Stimulated activated naive CD8-positive, alpha-beta T cell treated with anti-CD3 and anti-CD28 coated beads, Interleukin-15, amount 100 ng/mL, for 72 hours (primary cell): ENCODE measurements at regions not wholly inside any gene's neighbourhood (a gene's known extent, or its start where the extent isn't known, plus 50 kb on each side); places are given as distances from the start of the nearest gene placed in this dataset.
"Not testable (repeated sequence)": the region's sequence is repeated elsewhere in the genome, so short reads cannot be mapped to it uniquely, and the experiment has no call there.

ENCODE experiments used
- ATAC-seq: fragments of 150-1000 bp; cut with Tn5 transposase; 2 replicates; pipeline ENCODE4 v1.10.0; 2021; ENCODE audit warnings: mild to moderate bottlenecking, moderate library complexity
- DNase-seq, 2 donors: peaks; one replicate each; pipeline ENCODE4 v3.0.0; 2021 to 2022
- H3K27ac Mint-ChIP-seq, 2 donors: one replicate each; pipeline ENCODE4 v1.8.0; 2022; ENCODE audit warnings: mild to moderate bottlenecking in 2 of 2, mixed read lengths in 2 of 2, moderate library complexity in 2 of 2
- H3K27me3 Mint-ChIP-seq: one replicate; pipeline ENCODE4 v1.8.0; 2022; ENCODE audit warnings: mixed read lengths
- H3K4me1 Mint-ChIP-seq: one replicate; pipeline ENCODE4 v1.8.0; 2022; ENCODE audit warnings: mild to moderate bottlenecking, mixed read lengths
- H3K4me3 Mint-ChIP-seq, 2 donors: one replicate each; pipeline ENCODE4 v1.8.0; 2022; ENCODE audit warnings: mild to moderate bottlenecking in 2 of 2, mixed read lengths in 2 of 2, moderate library complexity in 1 of 2
- H3K9me3 Mint-ChIP-seq, 2 donors: one replicate each; pipeline ENCODE4 v1.8.0; 2022; ENCODE audit warnings: mixed read lengths in 2 of 2

- H3K27me3 Mint-ChIP-seq: not testable (repeated sequence)
Measured at GRCh38 chr4:131732034-131732630, 1417.0 kb upstream of the PCDH10 start.

GRCh38 chr4:131734321-131734720 lies 1414.8 kb upstream of the PCDH10 start:
- not testable (repeated sequence) for H3K4me1 Mint-ChIP-seq, DNase-seq, ATAC-seq, H3K27me3 Mint-ChIP-seq, H3K4me3 Mint-ChIP-seq, H3K27ac Mint-ChIP-seq, H3K9me3 Mint-ChIP-seq

More at GRCh38 chr4:131732034-131732630, 1417.0 kb upstream of the PCDH10 start:
- not testable (repeated sequence) for DNase-seq, H3K9me3 Mint-ChIP-seq, H3K27ac Mint-ChIP-seq, H3K4me1 Mint-ChIP-seq, H3K4me3 Mint-ChIP-seq, ATAC-seq

- not testable (repeated sequence) for H3K9me3 Mint-ChIP-seq, H3K27ac Mint-ChIP-seq, ATAC-seq, DNase-seq, H3K4me3 Mint-ChIP-seq, H3K27me3 Mint-ChIP-seq, H3K4me1 Mint-ChIP-seq
Measured at GRCh38 chr4:131734851-131735385, 1414.2 kb upstream of the PCDH10 start.

GRCh38 chr4:131738991-131739390 lies 1410.1 kb upstream of the PCDH10 start:
- ATAC-seq, DNase-seq, H3K4me1 Mint-ChIP-seq, H3K27me3 Mint-ChIP-seq, H3K27ac Mint-ChIP-seq, H3K4me3 Mint-ChIP-seq, H3K9me3 Mint-ChIP-seq: not testable (repeated sequence)

GRCh38 chr4:131741836-131742235 lies 1407.3 kb upstream of the PCDH10 start:
- ATAC-seq: not testable (repeated sequence)

GRCh38 chr4:131742536-131743205 lies 1406.4 kb upstream of the PCDH10 start:
- H3K27ac Mint-ChIP-seq, H3K27me3 Mint-ChIP-seq, H3K4me3 Mint-ChIP-seq, H3K4me1 Mint-ChIP-seq, H3K9me3 Mint-ChIP-seq, DNase-seq, ATAC-seq: not testable (repeated sequence)

More at GRCh38 chr4:131741836-131742235, 1407.3 kb upstream of the PCDH10 start:
- H3K27ac Mint-ChIP-seq, H3K27me3 Mint-ChIP-seq, H3K9me3 Mint-ChIP-seq, H3K4me3 Mint-ChIP-seq, H3K4me1 Mint-ChIP-seq, DNase-seq: not testable (repeated sequence)

- not testable (repeated sequence) for H3K27me3 Mint-ChIP-seq, H3K9me3 Mint-ChIP-seq, ATAC-seq, H3K27ac Mint-ChIP-seq, DNase-seq, H3K4me1 Mint-ChIP-seq, H3K4me3 Mint-ChIP-seq
Measured at GRCh38 chr4:131743348-131743747, 1405.7 kb upstream of the PCDH10 start.

- ATAC-seq, H3K4me3 Mint-ChIP-seq, H3K27me3 Mint-ChIP-seq, H3K9me3 Mint-ChIP-seq, H3K4me1 Mint-ChIP-seq, DNase-seq: not testable (repeated sequence)
- H3K27ac Mint-ChIP-seq: peak overlapping the region in 1 of 2 donors; percentile 12
Measured at GRCh38 chr4:131747203-131747602, 1401.9 kb upstream of the PCDH10 start.

- H3K4me3 Mint-ChIP-seq, H3K9me3 Mint-ChIP-seq, H3K27ac Mint-ChIP-seq, DNase-seq, ATAC-seq, H3K27me3 Mint-ChIP-seq, H3K4me1 Mint-ChIP-seq: not testable (repeated sequence)
Measured at GRCh38 chr4:131749224-131749623, 1399.9 kb upstream of the PCDH10 start.

- H3K27ac Mint-ChIP-seq, ATAC-seq, H3K4me3 Mint-ChIP-seq: not testable (repeated sequence)
Measured at GRCh38 chr4:131750006-131750405, 1399.1 kb upstream of the PCDH10 start.

GRCh38 chr4:131750469-131750868 lies 1398.6 kb upstream of the PCDH10 start:
- not testable (repeated sequence) for H3K4me3 Mint-ChIP-seq, H3K27me3 Mint-ChIP-seq, H3K9me3 Mint-ChIP-seq, H3K4me1 Mint-ChIP-seq, ATAC-seq, H3K27ac Mint-ChIP-seq
- DNase-seq: peak; percentile 4 to 27

More at GRCh38 chr4:131750006-131750405, 1399.1 kb upstream of the PCDH10 start:
- H3K9me3 Mint-ChIP-seq, H3K27me3 Mint-ChIP-seq, DNase-seq, H3K4me1 Mint-ChIP-seq: not testable (repeated sequence)

GRCh38 chr4:131762234-131762633 lies 1386.9 kb upstream of the PCDH10 start:
- H3K27ac Mint-ChIP-seq, H3K9me3 Mint-ChIP-seq, DNase-seq, H3K27me3 Mint-ChIP-seq, H3K4me3 Mint-ChIP-seq, ATAC-seq, H3K4me1 Mint-ChIP-seq: not testable (repeated sequence)

GRCh38 chr4:131764730-131765129 lies 1384.4 kb upstream of the PCDH10 start:
- DNase-seq (no peak), ATAC-seq (no peak)
- Mint-ChIP-seq H3K4me1 (no peaks in the 10 kb centered on the region), H3K9me3 (peaks cover 0 to 7% of the 10 kb centered on the region in 2 donors), H3K27ac (no peak overlapping the region), H3K4me3 (no peak overlapping the region), H3K27me3 (no peaks in the 10 kb centered on the region)

- H3K27ac Mint-ChIP-seq, H3K9me3 Mint-ChIP-seq, ATAC-seq, H3K4me3 Mint-ChIP-seq, H3K27me3 Mint-ChIP-seq, DNase-seq, H3K4me1 Mint-ChIP-seq: not testable (repeated sequence)
Measured at GRCh38 chr4:131774382-131774781, 1374.7 kb upstream of the PCDH10 start.

GRCh38 chr4:131810565-131810964 lies 1338.5 kb upstream of the PCDH10 start:
- H3K4me3 Mint-ChIP-seq, DNase-seq, H3K4me1 Mint-ChIP-seq, H3K27ac Mint-ChIP-seq, ATAC-seq, H3K9me3 Mint-ChIP-seq, H3K27me3 Mint-ChIP-seq: not testable (repeated sequence)
